HEK293 (cell line): ENCODE measurements at regions not wholly inside any gene's neighbourhood (a gene's known extent, or its start where the extent isn't known, plus 50 kb on each side); places are given as distances from the start of the nearest gene placed in this dataset.

Experiments
- CTCF ChIA-PET: fragments of 350-600 bp; formaldehyde crosslinking; extraction: SDS; loops from one replicate; lab custom pipeline; 2021; ENCODE audit warnings: antibody characterized with exemption; lab: Yijun Ruan, JAX
- POLR2A ChIA-PET: fragments of 300-600 bp; formaldehyde crosslinking; extraction: SDS; loops from one replicate; lab custom pipeline; 2020; ENCODE audit warnings: antibody characterized with exemption, inconsistent platforms; lab: Yijun Ruan, JAX
- H3K27ac ChIP-seq: fragments of 200-500 bp; sonication (Bioruptor generic); 2 replicates; pipeline ENCODE4 v1.5.1; 2014; ENCODE audit warnings: low read depth, low read length, control low read depth, inconsistent platforms; ENCODE audit errors: extremely low read depth
- H3K36me3 ChIP-seq, 2 experiments: fragments of 200-500 bp in 1 of 2; sonication (Bioruptor generic) in 1 of 2; 1 replicate in 1 of 2; 2 replicates in 1 of 2; pipeline ENCODE4 v1.5.1; 2014 to 2017; ENCODE audit warnings: inconsistent platforms in 2 of 2, low read length in 2 of 2; ENCODE audit not compliant: control insufficient read depth in 2 of 2, insufficient read depth in 1 of 2
- H3K4me1 ChIP-seq: fragments of 200-500 bp; sonication (Bioruptor generic); 2 replicates; pipeline ENCODE4 v1.5.1; 2014; ENCODE audit warnings: mild to moderate bottlenecking, low read length, inconsistent platforms; ENCODE audit not compliant: control insufficient read depth, insufficient read depth
- H3K4me3 ChIP-seq: 2 replicates; pipeline ENCODE4 v1.5.1; 2011; ENCODE audit warnings: low read depth, mild to moderate bottlenecking, control low read depth, low read length, moderate library complexity
- H3K9me3 ChIP-seq: fragments of 200-500 bp; sonication (Bioruptor generic); 2 replicates; pipeline ENCODE4 v1.5.1; 2014; ENCODE audit warnings: low read depth, low read length, inconsistent platforms; ENCODE audit not compliant: control insufficient read depth, insufficient read depth
- AEBP2 ChIP-seq: fragments of 450-650 bp; formaldehyde crosslinking; IDR thresholded peaks from 2 replicates; pipeline ENCODE4 v1.5.1; 2016; ENCODE audit warnings: missing biosample characterization, missing genetic modification characterization, borderline replicate concordance
- GFI1B ChIP-seq: fragments of 450-650 bp; formaldehyde crosslinking; IDR thresholded peaks from 2 replicates; pipeline ENCODE4 v1.5.1; 2016; ENCODE audit warnings: missing biosample characterization, missing genetic modification characterization
- HOXD13 ChIP-seq: sonication (generic); formaldehyde crosslinking; IDR thresholded peaks from 2 replicates; pipeline ENCODE4 v1.8.0; 2022; ENCODE audit warnings: missing genetic modification reagents, borderline replicate concordance
- KLF1 ChIP-seq: fragments of 450-650 bp; formaldehyde crosslinking; IDR thresholded peaks from 2 replicates; pipeline ENCODE4 v1.5.1; 2016; ENCODE audit warnings: missing biosample characterization, missing genetic modification characterization
- MZF1 ChIP-seq: fragments of 450-650 bp; formaldehyde crosslinking; IDR thresholded peaks from 2 replicates; pipeline ENCODE4 v1.5.1; 2017; ENCODE audit warnings: missing biosample characterization, missing genetic modification characterization, borderline replicate concordance
- WT1 ChIP-seq: fragments of 450-650 bp; formaldehyde crosslinking; IDR thresholded peaks from 2 replicates; pipeline ENCODE4 v1.5.1; 2016; ENCODE audit warnings: missing biosample characterization, missing genetic modification characterization
- ZNF132 ChIP-seq: fragments of 450-650 bp; formaldehyde crosslinking; IDR thresholded peaks from 2 replicates; pipeline ENCODE4 v1.5.1; 2017; ENCODE audit warnings: missing biosample characterization, missing genetic modification characterization, borderline replicate concordance
- ZNF202 ChIP-seq: fragments of 450-650 bp; formaldehyde crosslinking; IDR thresholded peaks from 2 replicates; pipeline ENCODE4 v1.5.1; 2016; ENCODE audit warnings: missing biosample characterization, missing genetic modification characterization, borderline replicate concordance
- ZNF311 ChIP-seq: fragments of 450-650 bp; formaldehyde crosslinking; IDR thresholded peaks from 2 replicates; pipeline ENCODE4 v1.5.1; 2017; ENCODE audit warnings: missing biosample characterization, missing genetic modification characterization, borderline replicate concordance
- ZNF335 ChIP-seq: fragments of 450-650 bp; formaldehyde crosslinking; conservative IDR thresholded peaks from 2 replicates; pipeline ENCODE4 v1.5.1; 2016; ENCODE audit warnings: missing biosample characterization, missing genetic modification characterization
- ZNF391 ChIP-seq: fragments of 450-650 bp; formaldehyde crosslinking; IDR thresholded peaks from 2 replicates; pipeline ENCODE4 v1.5.1; 2016; ENCODE audit warnings: low read depth, missing biosample characterization, missing genetic modification characterization, borderline replicate concordance
- ZNF433 ChIP-seq: fragments of 450-650 bp; formaldehyde crosslinking; IDR thresholded peaks from 2 replicates; pipeline ENCODE4 v1.5.1; 2016; ENCODE audit warnings: missing biosample characterization, missing genetic modification characterization, low read depth
- ZNF518A ChIP-seq: fragments of 450-650 bp; formaldehyde crosslinking; conservative IDR thresholded peaks from 2 replicates; pipeline ENCODE4 v1.5.1; 2016; ENCODE audit warnings: low read depth, missing biosample characterization, missing genetic modification characterization
- ZNF548 ChIP-seq: fragments of 450-650 bp; formaldehyde crosslinking; IDR thresholded peaks from 2 replicates; pipeline ENCODE4 v1.5.1; 2016; ENCODE audit warnings: missing biosample characterization, missing genetic modification characterization
- ZNF629 ChIP-seq: fragments of 450-650 bp; formaldehyde crosslinking; IDR thresholded peaks from 2 replicates; pipeline ENCODE4 v1.5.1; 2017; ENCODE audit warnings: missing biosample characterization, missing genetic modification characterization
- ZNF76 ChIP-seq: fragments of 450-650 bp; formaldehyde crosslinking; IDR thresholded peaks from 2 replicates; pipeline ENCODE4; 2016; ENCODE audit warnings: low read depth, missing biosample characterization, missing genetic modification characterization, borderline replicate concordance
- ZNF776 ChIP-seq: fragments of 450-650 bp; formaldehyde crosslinking; IDR thresholded peaks from 2 replicates; pipeline ENCODE4 v1.5.0; 2017; ENCODE audit warnings: missing biosample characterization, missing genetic modification characterization, borderline replicate concordance
- TF ChIP-seq, protein P1 (sequence below): sonication (generic); formaldehyde crosslinking; IDR thresholded peaks from 2 replicates; pipeline ENCODE4 v1.8.1; 2022; ENCODE audit warnings: mild to moderate bottlenecking, moderate library complexity, missing genetic modification reagents
- TF ChIP-seq, protein P2 (sequence below): fragments of 450-650 bp; IDR thresholded peaks from 2 replicates; pipeline ENCODE4 v1.5.1; 2018; ENCODE audit warnings: missing biosample characterization, mild to moderate bottlenecking, missing genetic modification characterization
- TF ChIP-seq, protein P3 (sequence below): fragments of 450-650 bp; formaldehyde crosslinking; IDR thresholded peaks from 2 replicates; pipeline ENCODE4 v1.5.1; 2016; ENCODE audit warnings: missing biosample characterization, missing genetic modification characterization, low read depth

GRCh38 chr2:142423603-142424002 lies 292.8 kb upstream of the LRP1B start:
- Histone ChIP-seq H3K36me3 (no peaks in the 10 kb centered on the region), H3K4me1 (no peaks in the 10 kb centered on the region), H3K27ac (no peak overlapping the region), H3K9me3 (no peaks in the 10 kb centered on the region)
- ChIA-PET CTCF (no interaction called here), POLR2A (no interaction called here)
- no peak for TF ChIP-seq KLF1 (tag by site-specific recombination)
- TF ChIP-seq ZNF548, result no peak
- no peak for TF ChIP-seq ZNF776 (tag by site-specific recombination)
- TF ChIP-seq HOXD13 (CRISPR knock-in tag), result no peak
- TF ChIP-seq, protein P1, sequence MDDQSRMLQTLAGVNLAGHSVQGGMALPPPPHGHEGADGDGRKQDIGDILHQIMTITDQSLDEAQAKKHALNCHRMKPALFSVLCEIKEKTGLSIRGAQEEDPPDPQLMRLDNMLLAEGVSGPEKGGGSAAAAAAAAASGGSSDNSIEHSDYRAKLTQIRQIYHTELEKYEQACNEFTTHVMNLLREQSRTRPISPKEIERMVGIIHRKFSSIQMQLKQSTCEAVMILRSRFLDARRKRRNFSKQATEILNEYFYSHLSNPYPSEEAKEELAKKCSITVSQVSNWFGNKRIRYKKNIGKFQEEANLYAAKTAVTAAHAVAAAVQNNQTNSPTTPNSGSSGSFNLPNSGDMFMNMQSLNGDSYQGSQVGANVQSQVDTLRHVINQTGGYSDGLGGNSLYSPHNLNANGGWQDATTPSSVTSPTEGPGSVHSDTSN (CRISPR knock-in tag), result no peak
- no peak for TF ChIP-seq ZNF433 (tag by site-specific recombination)
- TF ChIP-seq AEBP2 (tag by site-specific recombination), result no peak
- no peak for TF ChIP-seq ZNF132 (tag by site-specific recombination)
- TF ChIP-seq ZNF202 (tag by site-specific recombination), result no peak
- TF ChIP-seq, all 188 proteins: peak for 0
- no peak overlapping the region for H3K4me3 ChIP-seq

DNA sequence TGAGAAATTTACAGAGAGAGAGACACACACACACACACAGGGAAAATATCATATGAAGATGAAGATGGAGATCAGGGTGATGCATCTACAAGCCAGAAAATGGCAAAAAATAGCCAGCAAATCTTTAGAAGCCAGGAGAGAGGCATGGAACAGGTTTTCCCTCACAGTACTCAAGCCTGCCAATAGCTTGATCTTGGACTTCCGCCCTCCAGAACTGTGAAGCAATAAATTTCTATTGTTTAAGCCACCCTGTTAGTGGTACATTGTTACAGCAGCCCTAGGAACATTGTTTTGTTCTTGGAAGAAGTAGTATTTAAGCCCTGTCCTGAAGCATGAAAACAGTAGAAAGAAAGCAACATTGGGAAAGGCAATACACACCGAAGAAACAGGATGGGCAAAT lies 292.0 kb upstream of the LRP1B start:
- no peak for TF ChIP-seq ZNF76 (tag by site-specific recombination)
- ChIA-PET POLR2A (no interaction called here), CTCF (no interaction called here)
- Histone ChIP-seq H3K27ac (no peak overlapping the region), H3K4me1 (no peaks in the 10 kb centered on the region), H3K4me3 (no peak overlapping the region), H3K36me3 (no peaks in the 10 kb centered on the region), H3K9me3 (no peaks in the 10 kb centered on the region)

DNA sequence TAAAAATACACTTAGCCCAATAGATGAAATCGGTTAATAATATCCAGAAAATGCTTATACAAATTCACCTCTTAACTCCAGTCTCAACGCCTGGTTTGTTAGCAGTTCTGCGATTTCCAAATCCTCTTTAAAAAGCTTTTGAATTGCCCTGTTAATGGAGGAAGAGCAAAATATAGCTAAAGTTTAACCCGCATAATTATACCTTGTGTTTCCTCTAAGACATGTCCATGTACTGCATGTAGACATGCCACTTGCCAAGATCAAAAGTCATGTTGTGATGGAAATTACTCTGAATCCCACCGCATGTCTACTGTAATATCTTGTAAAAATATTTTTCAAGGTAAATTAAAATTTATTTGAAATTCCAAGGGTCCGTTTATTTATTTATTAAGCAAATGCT lies 291.2 kb upstream of the LRP1B start:
- Histone ChIP-seq H3K4me3 (no peak overlapping the region), H3K4me1 (no peaks in the 10 kb centered on the region), H3K36me3 (no peaks in the 10 kb centered on the region), H3K9me3 (no peaks in the 10 kb centered on the region), H3K27ac (no peak overlapping the region)
- POLR2A ChIA-PET, result no interaction called here
- CTCF ChIA-PET, result no interaction called here
- TF ChIP-seq, protein P2, sequence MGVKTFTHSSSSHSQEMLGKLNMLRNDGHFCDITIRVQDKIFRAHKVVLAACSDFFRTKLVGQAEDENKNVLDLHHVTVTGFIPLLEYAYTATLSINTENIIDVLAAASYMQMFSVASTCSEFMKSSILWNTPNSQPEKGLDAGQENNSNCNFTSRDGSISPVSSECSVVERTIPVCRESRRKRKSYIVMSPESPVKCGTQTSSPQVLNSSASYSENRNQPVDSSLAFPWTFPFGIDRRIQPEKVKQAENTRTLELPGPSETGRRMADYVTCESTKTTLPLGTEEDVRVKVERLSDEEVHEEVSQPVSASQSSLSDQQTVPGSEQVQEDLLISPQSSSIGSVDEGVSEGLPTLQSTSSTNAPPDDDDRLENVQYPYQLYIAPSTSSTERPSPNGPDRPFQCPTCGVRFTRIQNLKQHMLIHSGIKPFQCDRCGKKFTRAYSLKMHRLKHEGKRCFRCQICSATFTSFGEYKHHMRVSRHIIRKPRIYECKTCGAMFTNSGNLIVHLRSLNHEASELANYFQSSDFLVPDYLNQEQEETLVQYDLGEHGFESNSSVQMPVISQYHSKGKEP, result no peak
- TF ChIP-seq, protein P3, sequence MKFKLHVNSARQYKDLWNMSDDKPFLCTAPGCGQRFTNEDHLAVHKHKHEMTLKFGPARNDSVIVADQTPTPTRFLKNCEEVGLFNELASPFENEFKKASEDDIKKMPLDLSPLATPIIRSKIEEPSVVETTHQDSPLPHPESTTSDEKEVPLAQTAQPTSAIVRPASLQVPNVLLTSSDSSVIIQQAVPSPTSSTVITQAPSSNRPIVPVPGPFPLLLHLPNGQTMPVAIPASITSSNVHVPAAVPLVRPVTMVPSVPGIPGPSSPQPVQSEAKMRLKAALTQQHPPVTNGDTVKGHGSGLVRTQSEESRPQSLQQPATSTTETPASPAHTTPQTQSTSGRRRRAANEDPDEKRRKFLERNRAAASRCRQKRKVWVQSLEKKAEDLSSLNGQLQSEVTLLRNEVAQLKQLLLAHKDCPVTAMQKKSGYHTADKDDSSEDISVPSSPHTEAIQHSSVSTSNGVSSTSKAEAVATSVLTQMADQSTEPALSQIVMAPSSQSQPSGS, result no peak
- TF ChIP-seq MZF1 (tag by site-specific recombination) (no peak), ZNF518A (tag by site-specific recombination) (no peak), WT1 (tag by site-specific recombination) (no peak), ZNF335 (tag by site-specific recombination) (no peak), ZNF311 (tag by site-specific recombination) (no peak), ZNF629 (tag by site-specific recombination) (no peak), ZNF391 (tag by site-specific recombination) (no peak), GFI1B (tag by site-specific recombination) (no peak)
